ENCODE measurements at regions not wholly inside any gene's neighbourhood (a gene's known extent, or its start where the extent isn't known, plus 50 kb on each side); places are given as distances from the start of the nearest gene placed in this dataset.

- no peak for ATAC-seq
- no peak for TF ChIP-seq GLIS3 (CRISPR knock-in tag; IDR thresholded peaks at IDR 0.05)
These were observed 50.2 kb upstream of the FAM174B start for GRCh38 chr15:92705764-92706163.

GRCh38 chr15:92706201-92706600 is 50.6 kb upstream of the FAM174B start:
- no peak for TF ChIP-seq TSHZ2 (CRISPR knock-in tag; IDR thresholded peaks at IDR 0.05)
- TF ChIP-seq GLIS3 (CRISPR knock-in tag; IDR thresholded peaks at IDR 0.05): no peak
- TF ChIP-seq CSDC2 (CRISPR knock-in tag; IDR thresholded peaks at IDR 0.05): no peak
- TF ChIP-seq CSRNP3 (CRISPR knock-in tag; IDR thresholded peaks at IDR 0.05): no peak
- TF ChIP-seq ISL1 (CRISPR knock-in tag; IDR thresholded peaks at IDR 0.05): no peak
- TF ChIP-seq POU6F1 (CRISPR knock-in tag; IDR thresholded peaks at IDR 0.05; ENCODE audit: borderline replicate concordance, low read depth): no peak
- no peak for TF ChIP-seq ZNF565 (CRISPR knock-in tag; conservative IDR thresholded peaks at IDR 0.05; ENCODE audit: low read depth)
- no peak for TF ChIP-seq ESRRG (CRISPR knock-in tag; IDR thresholded peaks at IDR 0.05)
- no peak for TF ChIP-seq OSR1 (CRISPR knock-in tag; IDR thresholded peaks at IDR 0.05)
- no peak for TF ChIP-seq ZNF8 (CRISPR knock-in tag; IDR thresholded peaks at IDR 0.05)
- no peak for TF ChIP-seq RARB (CRISPR knock-in tag; IDR thresholded peaks at IDR 0.05)
- no peak for TF ChIP-seq TCF4 (CRISPR knock-in tag; IDR thresholded peaks at IDR 0.05; ENCODE audit: borderline replicate concordance)
- no peak for ATAC-seq

GRCh38 chr15:92707880-92708551 is 52.4 kb upstream of the FAM174B start:
- TF ChIP-seq ZFP30 (CRISPR knock-in tag; IDR thresholded peaks at IDR 0.05) (no peak), CREB5 (CRISPR knock-in tag; IDR thresholded peaks at IDR 0.05; ENCODE audit: low read depth) (no peak), POU6F1 (CRISPR knock-in tag; IDR thresholded peaks at IDR 0.05; ENCODE audit: borderline replicate concordance, low read depth) (no peak), CSDC2 (CRISPR knock-in tag; IDR thresholded peaks at IDR 0.05) (no peak), SNAI2 (CRISPR knock-in tag; IDR thresholded peaks at IDR 0.05) (no peak), ISL1 (CRISPR knock-in tag; IDR thresholded peaks at IDR 0.05) (no peak), RARB (CRISPR knock-in tag; IDR thresholded peaks at IDR 0.05) (no peak), PATZ1 (CRISPR knock-in tag; IDR thresholded peaks at IDR 0.05; ENCODE audit: borderline replicate concordance) (no peak), CSRNP3 (CRISPR knock-in tag; IDR thresholded peaks at IDR 0.05) (no peak), TSHZ2 (CRISPR knock-in tag; IDR thresholded peaks at IDR 0.05) (no peak), ZNF8 (CRISPR knock-in tag; IDR thresholded peaks at IDR 0.05) (no peak), GLIS3 (CRISPR knock-in tag; IDR thresholded peaks at IDR 0.05) (no peak), OSR1 (CRISPR knock-in tag; IDR thresholded peaks at IDR 0.05) (no peak), ZNF565 (CRISPR knock-in tag; conservative IDR thresholded peaks at IDR 0.05; ENCODE audit: low read depth) (no peak), TOX (CRISPR knock-in tag; IDR thresholded peaks at IDR 0.05; ENCODE audit: borderline replicate concordance) (no peak), TCF4 (CRISPR knock-in tag; IDR thresholded peaks at IDR 0.05; ENCODE audit: borderline replicate concordance) (no peak), ZFP3 (CRISPR knock-in tag; IDR thresholded peaks at IDR 0.05) (no peak), ESRRG (CRISPR knock-in tag; IDR thresholded peaks at IDR 0.05) (no peak), ZC3H10 (CRISPR knock-in tag; IDR thresholded peaks at IDR 0.05) (no peak)
- no peak for ATAC-seq

All from SK-N-SH treated with all-trans-retinoic acid at 6 μM for 48 hours (cell line).